AG20443 (cell line): ENCODE measurements at regions not wholly inside any gene's neighbourhood (a gene's known extent, or its start where the extent isn't known, plus 50 kb on each side); places are given as distances from the start of the nearest gene placed in this dataset.
"Not testable (repeated sequence)": the region's sequence is repeated elsewhere in the genome, so short reads cannot be mapped to it uniquely, and the experiment has no call there.

Source experiments
- DNase-seq: peaks from one replicate; pipeline ENCODE4 v3.0.0; 2012; ENCODE audit warnings: low spot score, mixed read lengths

- DNase-seq = no peak
Observed at GRCh38 chr5:136924490-136924889, 559.1 kb upstream of the TRPC7 start.

- DNase-seq = no peak
Observed at GRCh38 chr5:136910625-136911024, 545.3 kb upstream of the TRPC7 start.

GRCh38 chr5:136909906-136910305, 544.6 kb upstream of the TRPC7 start:
- no peak for DNase-seq

GRCh38 chr5:136907371-136907770, 542.0 kb upstream of the TRPC7 start:
- DNase-seq = no peak

- no peak for DNase-seq
Observed at GRCh38 chr5:136906545-136906944, 541.2 kb upstream of the TRPC7 start.

GRCh38 chr5:136905571-136905970, 540.2 kb upstream of the TRPC7 start:
- DNase-seq = no peak

- DNase-seq = no peak
Observed at GRCh38 chr5:136894070-136894469, 528.7 kb upstream of the TRPC7 start.

GRCh38 chr5:136892000-136892399, 526.7 kb upstream of the TRPC7 start:
- no peak for DNase-seq

- DNase-seq = no peak
Observed at GRCh38 chr5:136891175-136891972, 526.0 kb upstream of the TRPC7 start.

GRCh38 chr5:136890431-136891148, 525.2 kb upstream of the TRPC7 start:
- DNase-seq = no peak

GRCh38 chr5:136886608-136887007, 521.3 kb upstream of the TRPC7 start:
- no peak for DNase-seq

GRCh38 chr5:136864960-136865359, 499.6 kb upstream of the TRPC7 start:
- DNase-seq = no peak

- DNase-seq = no peak
Observed at GRCh38 chr5:136856648-136857047, 491.3 kb upstream of the TRPC7 start.

- DNase-seq = no peak
Observed at GRCh38 chr5:136853971-136854370, 488.6 kb upstream of the TRPC7 start.

- DNase-seq = no peak
Observed at GRCh38 chr5:136840601-136841000, 475.3 kb upstream of the TRPC7 start.

- no peak for DNase-seq
Observed at GRCh38 chr5:136836093-136836492, 470.7 kb upstream of the TRPC7 start.

- DNase-seq = no peak
Observed at GRCh38 chr5:136820848-136821247, 455.5 kb upstream of the TRPC7 start.

GRCh38 chr5:136819526-136820302, 454.4 kb upstream of the TRPC7 start:
- DNase-seq = no peak

- no peak for DNase-seq
Observed at GRCh38 chr5:136816327-136816726, 451.0 kb upstream of the TRPC7 start.

- peak; percentile 64 for DNase-seq
Observed at GRCh38 chr5:136814619-136815378, 449.5 kb upstream of the TRPC7 start.

- DNase-seq = not testable (repeated sequence)
Observed at GRCh38 chr5:136812270-136812669, 446.9 kb upstream of the TRPC7 start.

- peak; percentile 80 for DNase-seq
Observed at GRCh38 chr5:136811551-136811950, 446.2 kb upstream of the TRPC7 start.
